ENCODE measurements at regions not wholly inside any gene's neighbourhood (a gene's known extent, or its start where the extent isn't known, plus 50 kb on each side); places are given as distances from the start of the nearest gene placed in this dataset.

DNA sequence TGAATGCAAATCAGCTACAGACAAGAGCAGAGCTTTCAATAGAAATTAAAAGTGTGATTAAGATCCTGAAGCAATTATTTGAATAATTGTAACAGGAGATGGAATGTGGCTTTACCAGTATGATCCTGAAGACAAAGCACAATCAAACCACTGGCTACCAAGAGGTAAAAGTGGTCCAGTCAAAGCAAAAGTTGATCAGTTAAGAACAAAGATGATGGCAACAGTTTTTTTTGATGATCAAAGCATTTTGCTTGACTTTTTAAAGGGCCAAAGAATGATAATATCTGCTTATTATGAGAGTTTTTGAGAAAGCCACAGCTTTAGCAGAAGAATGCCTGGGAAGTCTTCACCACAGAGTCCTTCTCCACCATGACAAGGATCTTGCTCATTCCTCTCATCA, 409.2 kb downstream of the CSNK1G3 start:
- FAIRE-seq = no peak
- Histone ChIP-seq H3K79me2 (ENCODE audit: insufficient read depth, low read length) (no peaks in the 10 kb centered on the region), H4K20me1 (ENCODE audit: insufficient read depth, low read length) (no peaks in the 10 kb centered on the region), H3K9ac (ENCODE audit: insufficient read depth, low read depth, low read length) (no peak overlapping the region), H3K27ac (ENCODE audit: extremely low read length, insufficient read depth, low read length) (no peak overlapping the region), H2AFZ (ENCODE audit: low read length) (no peak overlapping the region), H3K27me3 (ENCODE audit: control insufficient read depth in 1 of 2, insufficient read depth in 2 of 2, low read length in 2 of 2) (no peaks in the 10 kb centered on the region), H3K4me3 (replicated peaks in 1 of 3; ENCODE audit: insufficient read depth in 1 of 3, low read depth in 2 of 3, low read length in 3 of 3) (no peak overlapping the region), H3K36me3 (replicated peaks in 1 of 2; ENCODE audit: control insufficient read depth in 1 of 2, insufficient read depth in 2 of 2, low read length in 2 of 2) (no peaks in the 10 kb centered on the region), H3K9me3 (ENCODE audit: low read length) (no peaks in the 10 kb centered on the region), H3K4me2 (ENCODE audit: low read depth, low read length) (no peak overlapping the region), H3K4me1 (ENCODE audit: insufficient read depth, low read length) (no peaks in the 10 kb centered on the region)
- ChIA-PET POLR2A (no interaction called here), CTCF (ENCODE audit: low intra/inter-chr PET ratio, low total read pairs) (no interaction called here)
- in situ Hi-C loops (cut with HindIII; ENCODE audit: extremely low pct_ligation_motif_present, low pct_unique_long_range_greater_than_20kb) = no loop called here
- no peak for DNase-seq (ENCODE audit: low spot score)
- intact Hi-C loops (cut with micrococcal nuclease; ENCODE audit: unreplicated experiment) = no loop called here
- no TSS peak for BruUV-seq (replicated peaks)
- no peak for ATAC-seq
- TF ChIP-seq MAFK (conservative IDR thresholded peaks at IDR 0.05 in 1 of 2, IDR thresholded peaks at IDR 0.05 in 1 of 2; ENCODE audit: low read length in 2 of 2) (peak; percentile 60 to 74; a peak in 3 of 4 replicates), CC2D1A (CRISPR knock-in tag; IDR thresholded peaks at IDR 0.05) (no peak), MAFF (IDR thresholded peaks at IDR 0.05; ENCODE audit: low read depth, low read length) (peak; percentile 64)

DNA sequence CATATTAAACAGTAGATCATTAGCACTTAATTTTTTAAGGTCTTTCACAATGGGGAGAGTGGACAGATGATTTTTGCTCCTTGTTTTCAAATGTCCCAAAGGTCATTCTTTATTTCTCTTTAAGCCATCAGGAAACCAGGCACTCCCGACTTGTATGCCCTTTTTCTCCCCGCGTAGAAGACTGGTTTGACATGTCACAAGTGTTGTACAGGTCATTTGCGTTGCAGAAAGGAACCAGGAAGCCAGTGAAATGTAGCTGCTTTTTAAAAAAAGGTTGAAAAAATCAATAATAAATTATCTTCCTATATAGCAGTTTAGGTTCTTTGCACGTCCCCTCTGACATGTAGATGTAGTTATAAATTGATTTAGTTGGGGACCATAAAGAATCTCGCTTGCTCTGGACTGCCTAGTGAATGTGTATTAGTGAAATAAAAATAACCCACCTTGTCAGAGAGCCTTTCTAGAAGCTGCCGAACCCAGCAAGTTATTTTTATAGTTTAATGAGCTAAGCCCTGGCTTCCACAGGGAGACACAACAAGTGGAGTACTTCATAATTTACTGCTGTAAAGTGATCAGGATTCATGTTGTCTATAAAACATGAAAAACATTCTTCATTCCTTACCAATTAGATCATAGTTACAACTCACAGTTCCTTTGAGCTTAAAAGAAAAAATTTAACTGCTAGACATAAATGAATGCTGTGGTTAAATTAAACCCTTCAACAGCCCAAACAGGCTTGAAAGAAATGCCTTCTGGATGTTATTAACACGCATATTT, 404.6 kb downstream of the CSNK1G3 start:
- 2% methylated on average over 8 of the region's 8 CpGs for WGBS (ENCODE audit: low lambda C conversion rate)
- in situ Hi-C loops (cut with HindIII; ENCODE audit: extremely low pct_ligation_motif_present, low pct_unique_long_range_greater_than_20kb) (no loop called here), intact Hi-C loops (cut with micrococcal nuclease; ENCODE audit: unreplicated experiment) (no loop called here)
- ATAC-seq (no peak), DNase-seq (ENCODE audit: low spot score) (no peak), FAIRE-seq (no peak)
- no peaks in the 10 kb centered on the region for H4K20me1 ChIP-seq (ENCODE audit: insufficient read depth, low read length)
- POLR2A ChIA-PET = no interaction called here
- no peaks in the 10 kb centered on the region for H3K36me3 ChIP-seq (replicated peaks in 1 of 2; ENCODE audit: control insufficient read depth in 1 of 2, insufficient read depth in 2 of 2, low read length in 2 of 2)
- H3K4me1 ChIP-seq (ENCODE audit: insufficient read depth, low read length) = no peaks in the 10 kb centered on the region
- BruUV-seq (replicated peaks) = no TSS peak
- H3K9ac ChIP-seq (ENCODE audit: insufficient read depth, low read depth, low read length) = no peak overlapping the region
- no peaks in the 10 kb centered on the region for H3K27me3 ChIP-seq (ENCODE audit: control insufficient read depth in 1 of 2, insufficient read depth in 2 of 2, low read length in 2 of 2)
- H3K9me3 ChIP-seq (ENCODE audit: low read length) = no peaks in the 10 kb centered on the region
- H2AFZ ChIP-seq (ENCODE audit: low read length) = no peak overlapping the region
- CTCF ChIA-PET (ENCODE audit: low intra/inter-chr PET ratio, low total read pairs) = no interaction called here
- no peak overlapping the region for H3K4me3 ChIP-seq (replicated peaks in 1 of 3; ENCODE audit: insufficient read depth in 1 of 3, low read depth in 2 of 3, low read length in 3 of 3)
- no peak overlapping the region for H3K27ac ChIP-seq (ENCODE audit: extremely low read length, insufficient read depth, low read length)
- no peak overlapping the region for H3K4me2 ChIP-seq (ENCODE audit: low read depth, low read length)
- no peaks in the 10 kb centered on the region for H3K79me2 ChIP-seq (ENCODE audit: insufficient read depth, low read length)
- no peak for TF ChIP-seq ZC3H4 (CRISPR knock-in tag; IDR thresholded peaks at IDR 0.05; ENCODE audit: borderline replicate concordance)
- TF ChIP-seq ZNF343 (CRISPR knock-in tag; IDR thresholded peaks at IDR 0.05) = no peak
- TF ChIP-seq CBX1 (IDR thresholded peaks at IDR 0.05; ENCODE audit: low read depth) = no peak
- TF ChIP-seq, protein P1, sequence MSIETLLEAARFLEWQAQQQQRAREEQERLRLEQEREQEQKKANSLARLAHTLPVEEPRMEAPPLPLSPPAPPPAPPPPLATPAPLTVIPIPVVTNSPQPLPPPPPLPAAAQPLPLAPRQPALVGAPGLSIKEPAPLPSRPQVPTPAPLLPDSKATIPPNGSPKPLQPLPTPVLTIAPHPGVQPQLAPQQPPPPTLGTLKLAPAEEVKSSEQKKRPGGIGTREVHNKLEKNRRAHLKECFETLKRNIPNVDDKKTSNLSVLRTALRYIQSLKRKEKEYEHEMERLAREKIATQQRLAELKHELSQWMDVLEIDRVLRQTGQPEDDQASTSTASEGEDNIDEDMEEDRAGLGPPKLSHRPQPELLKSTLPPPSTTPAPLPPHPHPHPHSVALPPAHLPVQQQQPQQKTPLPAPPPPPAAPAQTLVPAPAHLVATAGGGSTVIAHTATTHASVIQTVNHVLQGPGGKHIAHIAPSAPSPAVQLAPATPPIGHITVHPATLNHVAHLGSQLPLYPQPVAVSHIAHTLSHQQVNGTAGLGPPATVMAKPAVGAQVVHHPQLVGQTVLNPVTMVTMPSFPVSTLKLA (IDR thresholded peaks at IDR 0.05) = no peak
- TF ChIP-seq ZNF329 (CRISPR knock-in tag; IDR thresholded peaks at IDR 0.05; ENCODE audit: low read depth) = no peak
- no peak for TF ChIP-seq SAP130 (CRISPR knock-in tag; IDR thresholded peaks at IDR 0.05; ENCODE audit: low read depth)
- no peak for TF ChIP-seq ZSCAN31 (CRISPR knock-in tag; IDR thresholded peaks at IDR 0.05; ENCODE audit: low read depth)
- TF ChIP-seq PHF8 (CRISPR knock-in tag; IDR thresholded peaks at IDR 0.05) = no peak
- no peak for TF ChIP-seq ZSCAN22 (CRISPR knock-in tag; IDR thresholded peaks at IDR 0.05)
- TF ChIP-seq, protein P2, sequence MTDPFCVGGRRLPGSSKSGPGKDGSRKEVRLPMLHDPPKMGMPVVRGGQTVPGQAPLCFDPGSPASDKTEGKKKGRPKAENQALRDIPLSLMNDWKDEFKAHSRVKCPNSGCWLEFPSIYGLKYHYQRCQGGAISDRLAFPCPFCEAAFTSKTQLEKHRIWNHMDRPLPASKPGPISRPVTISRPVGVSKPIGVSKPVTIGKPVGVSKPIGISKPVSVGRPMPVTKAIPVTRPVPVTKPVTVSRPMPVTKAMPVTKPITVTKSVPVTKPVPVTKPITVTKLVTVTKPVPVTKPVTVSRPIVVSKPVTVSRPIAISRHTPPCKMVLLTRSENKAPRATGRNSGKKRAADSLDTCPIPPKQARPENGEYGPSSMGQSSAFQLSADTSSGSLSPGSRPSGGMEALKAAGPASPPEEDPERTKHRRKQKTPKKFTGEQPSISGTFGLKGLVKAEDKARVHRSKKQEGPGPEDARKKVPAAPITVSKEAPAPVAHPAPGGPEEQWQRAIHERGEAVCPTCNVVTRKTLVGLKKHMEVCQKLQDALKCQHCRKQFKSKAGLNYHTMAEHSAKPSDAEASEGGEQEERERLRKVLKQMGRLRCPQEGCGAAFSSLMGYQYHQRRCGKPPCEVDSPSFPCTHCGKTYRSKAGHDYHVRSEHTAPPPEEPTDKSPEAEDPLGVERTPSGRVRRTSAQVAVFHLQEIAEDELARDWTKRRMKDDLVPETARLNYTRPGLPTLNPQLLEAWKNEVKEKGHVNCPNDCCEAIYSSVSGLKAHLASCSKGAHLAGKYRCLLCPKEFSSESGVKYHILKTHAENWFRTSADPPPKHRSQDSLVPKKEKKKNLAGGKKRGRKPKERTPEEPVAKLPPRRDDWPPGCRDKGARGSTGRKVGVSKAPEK (CRISPR knock-in tag; IDR thresholded peaks at IDR 0.05; ENCODE audit: borderline replicate concordance) = no peak
- TF ChIP-seq LCORL (IDR thresholded peaks at IDR 0.05) = no peak
- TF ChIP-seq LCORL (CRISPR knock-in tag; IDR thresholded peaks at IDR 0.05) = no peak
- TF ChIP-seq ZNF841 (CRISPR knock-in tag; IDR thresholded peaks at IDR 0.05; ENCODE audit: borderline replicate concordance) = no peak
- TF ChIP-seq DPF2 (CRISPR knock-in tag; IDR thresholded peaks at IDR 0.05; ENCODE audit: borderline replicate concordance, low read depth) = no peak
